PFSK-1 (cell line): ENCODE measurements at regions not wholly inside any gene's neighbourhood (a gene's known extent, or its start where the extent isn't known, plus 50 kb on each side); places are given as distances from the start of the nearest gene placed in this dataset.

ENCODE experiments used
- FOXP2 ChIP-seq: optimal IDR thresholded peaks from 2 replicates; pipeline ENCODE3; 2011; ENCODE audit warnings: borderline replicate concordance, control low read depth, inconsistent platforms; ENCODE audit not compliant: insufficient read depth; ENCODE audit errors: extremely low read length, extremely low read depth
- POLR2AphosphoS5 ChIP-seq: IDR thresholded peaks from 2 replicates; pipeline ENCODE4 v1.6.1; 2012; ENCODE audit warnings: low read depth, mild to moderate bottlenecking, control low read depth, low read length, moderate library complexity
- SIN3A ChIP-seq: IDR thresholded peaks from 2 replicates; pipeline ENCODE4 v1.6.1; 2012; ENCODE audit warnings: mild to moderate bottlenecking, low read length, moderate library complexity, borderline replicate concordance; ENCODE audit not compliant: insufficient read depth
- TAF1 ChIP-seq: IDR thresholded peaks from 2 replicates; pipeline ENCODE4 v1.6.1; 2012; ENCODE audit warnings: low read length, control low read depth, borderline replicate concordance; ENCODE audit not compliant: insufficient read depth
- TF ChIP-seq, protein P1 (sequence below), 2 experiments: IDR thresholded peaks; 2 replicates each; pipeline versions ENCODE4 v1.6.1 to v1.8.0; 2011 to 2012; ENCODE audit warnings: low read depth in 2 of 2, low read length in 2 of 2, control low read depth in 1 of 2, inconsistent platforms in 1 of 2, mild to moderate bottlenecking in 1 of 2, moderate library complexity in 1 of 2; ENCODE audit not compliant: insufficient read depth in 1 of 2

DNA sequence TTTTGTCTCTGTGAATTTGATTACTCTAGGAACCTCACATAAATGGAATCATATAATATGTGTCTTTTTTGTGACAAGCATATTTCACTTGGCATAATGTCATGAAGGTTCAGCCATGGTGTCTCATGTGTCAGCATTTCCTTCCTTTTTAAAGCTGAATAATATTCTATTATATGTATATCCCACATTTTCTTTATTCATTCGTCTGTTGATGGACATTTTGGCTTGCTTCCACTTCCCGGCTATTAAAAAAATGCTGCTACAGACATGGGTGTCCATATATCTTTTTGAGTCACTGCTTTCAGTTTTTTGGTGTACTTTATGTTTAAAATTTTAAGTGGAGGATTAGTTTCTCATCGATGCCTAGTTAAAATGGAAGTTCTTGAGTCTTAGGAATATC lies 59.8 kb upstream of the C5orf63 start:
- TF ChIP-seq SIN3A (no peak), FOXP2 (no peak), POLR2AphosphoS5 (no peak), TAF1 (no peak)
- TF ChIP-seq, protein P1, sequence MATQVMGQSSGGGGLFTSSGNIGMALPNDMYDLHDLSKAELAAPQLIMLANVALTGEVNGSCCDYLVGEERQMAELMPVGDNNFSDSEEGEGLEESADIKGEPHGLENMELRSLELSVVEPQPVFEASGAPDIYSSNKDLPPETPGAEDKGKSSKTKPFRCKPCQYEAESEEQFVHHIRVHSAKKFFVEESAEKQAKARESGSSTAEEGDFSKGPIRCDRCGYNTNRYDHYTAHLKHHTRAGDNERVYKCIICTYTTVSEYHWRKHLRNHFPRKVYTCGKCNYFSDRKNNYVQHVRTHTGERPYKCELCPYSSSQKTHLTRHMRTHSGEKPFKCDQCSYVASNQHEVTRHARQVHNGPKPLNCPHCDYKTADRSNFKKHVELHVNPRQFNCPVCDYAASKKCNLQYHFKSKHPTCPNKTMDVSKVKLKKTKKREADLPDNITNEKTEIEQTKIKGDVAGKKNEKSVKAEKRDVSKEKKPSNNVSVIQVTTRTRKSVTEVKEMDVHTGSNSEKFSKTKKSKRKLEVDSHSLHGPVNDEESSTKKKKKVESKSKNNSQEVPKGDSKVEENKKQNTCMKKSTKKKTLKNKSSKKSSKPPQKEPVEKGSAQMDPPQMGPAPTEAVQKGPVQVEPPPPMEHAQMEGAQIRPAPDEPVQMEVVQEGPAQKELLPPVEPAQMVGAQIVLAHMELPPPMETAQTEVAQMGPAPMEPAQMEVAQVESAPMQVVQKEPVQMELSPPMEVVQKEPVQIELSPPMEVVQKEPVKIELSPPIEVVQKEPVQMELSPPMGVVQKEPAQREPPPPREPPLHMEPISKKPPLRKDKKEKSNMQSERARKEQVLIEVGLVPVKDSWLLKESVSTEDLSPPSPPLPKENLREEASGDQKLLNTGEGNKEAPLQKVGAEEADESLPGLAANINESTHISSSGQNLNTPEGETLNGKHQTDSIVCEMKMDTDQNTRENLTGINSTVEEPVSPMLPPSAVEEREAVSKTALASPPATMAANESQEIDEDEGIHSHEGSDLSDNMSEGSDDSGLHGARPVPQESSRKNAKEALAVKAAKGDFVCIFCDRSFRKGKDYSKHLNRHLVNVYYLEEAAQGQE (IDR thresholded peaks at IDR 0.05; ENCODE audit: insufficient read depth in 1 of 2, low read depth in 2 of 2, low read length in 2 of 2) = no peak

DNA sequence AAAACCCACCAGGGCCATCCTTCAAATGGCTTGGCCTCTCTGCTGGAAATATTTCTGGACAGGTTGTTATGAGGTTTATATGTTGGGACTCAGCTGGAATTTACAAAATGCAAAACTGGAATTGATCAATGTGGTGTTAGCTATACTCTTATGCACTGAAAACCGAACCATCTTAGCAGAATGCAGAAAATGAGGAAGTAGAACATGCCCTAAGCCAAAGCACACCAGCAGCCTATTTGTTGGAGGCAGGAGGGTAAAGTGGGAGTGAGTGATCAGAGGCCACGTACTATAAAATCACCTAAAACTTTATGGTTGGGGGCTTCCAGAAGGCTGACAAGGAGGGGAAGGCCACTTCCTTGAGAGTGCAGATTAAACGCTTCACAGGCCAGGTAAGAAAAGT lies 63.6 kb upstream of the C5orf63 start:
- TF ChIP-seq, protein P1 (IDR thresholded peaks at IDR 0.05; ENCODE audit: insufficient read depth in 1 of 2, low read depth in 2 of 2, low read length in 2 of 2) = no peak
- TF ChIP-seq POLR2AphosphoS5 = no peak
- TF ChIP-seq FOXP2 = no peak
- no peak for TF ChIP-seq TAF1
- TF ChIP-seq SIN3A = no peak

DNA sequence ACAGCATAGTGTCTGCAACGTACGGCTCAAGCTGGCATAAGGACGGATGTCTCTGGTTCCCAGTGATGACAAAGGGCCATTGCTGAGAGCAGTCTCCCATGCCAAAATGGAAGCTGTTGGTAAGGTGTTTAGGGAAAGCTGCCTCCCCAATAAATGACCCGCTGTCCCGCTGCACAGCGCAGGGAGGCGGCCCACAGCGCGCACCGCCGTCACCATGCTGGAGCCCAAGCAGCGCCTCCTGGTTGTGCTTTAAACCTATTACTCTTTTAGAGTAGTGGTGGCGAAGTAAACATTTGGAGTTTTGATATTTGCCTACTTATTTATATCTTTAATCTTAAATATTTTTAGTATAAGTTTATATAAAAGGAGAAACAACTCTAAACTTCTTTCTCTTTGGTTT lies 70.4 kb upstream of the C5orf63 start:
- TF ChIP-seq SIN3A (no peak), FOXP2 (no peak)

DNA sequence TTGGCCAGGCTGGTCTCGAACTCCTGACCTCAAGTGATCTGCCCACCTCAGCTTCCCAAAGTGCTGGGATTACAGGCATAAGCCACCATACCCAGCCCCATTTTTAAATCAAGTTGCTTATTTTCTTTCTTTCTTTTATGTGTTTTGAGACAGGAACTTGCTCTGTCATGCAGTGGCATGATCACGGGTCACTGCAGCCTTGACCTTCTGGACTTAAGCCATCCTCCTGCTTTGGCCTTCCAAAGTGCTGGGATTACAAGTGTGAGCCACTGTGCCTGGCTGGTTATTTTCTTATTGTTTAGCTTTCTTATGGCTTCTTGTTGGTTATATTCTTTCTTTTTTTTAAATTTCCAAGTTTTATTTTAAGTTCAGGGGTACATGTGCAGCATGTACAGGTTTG lies 79.7 kb upstream of the C5orf63 start:
- no peak for TF ChIP-seq SIN3A
- TF ChIP-seq POLR2AphosphoS5 = no peak

DNA sequence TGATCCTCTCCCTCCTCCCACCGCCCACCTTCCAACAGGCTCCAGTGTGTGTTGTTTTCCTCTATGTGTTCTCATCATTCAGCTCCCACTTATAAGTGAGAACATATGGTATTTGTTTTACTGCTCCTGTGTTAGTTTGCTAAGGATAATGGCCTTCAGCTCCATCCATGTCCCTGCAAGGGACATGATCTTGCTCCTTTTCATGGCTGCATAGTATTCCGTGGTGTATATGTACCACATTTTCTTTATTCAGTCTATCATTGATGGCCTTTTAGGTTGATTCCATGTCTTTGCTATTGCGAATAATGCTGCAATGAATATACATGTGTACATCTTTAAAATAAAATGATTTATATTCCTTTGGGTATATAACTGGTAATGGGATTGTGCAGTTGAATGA lies 80.2 kb upstream of the C5orf63 start:
- TF ChIP-seq, protein P1 (IDR thresholded peaks at IDR 0.05; ENCODE audit: insufficient read depth in 1 of 2, low read depth in 2 of 2, low read length in 2 of 2) = no peak
- TF ChIP-seq TAF1 (no peak), POLR2AphosphoS5 (no peak), FOXP2 (no peak), SIN3A (no peak)

DNA sequence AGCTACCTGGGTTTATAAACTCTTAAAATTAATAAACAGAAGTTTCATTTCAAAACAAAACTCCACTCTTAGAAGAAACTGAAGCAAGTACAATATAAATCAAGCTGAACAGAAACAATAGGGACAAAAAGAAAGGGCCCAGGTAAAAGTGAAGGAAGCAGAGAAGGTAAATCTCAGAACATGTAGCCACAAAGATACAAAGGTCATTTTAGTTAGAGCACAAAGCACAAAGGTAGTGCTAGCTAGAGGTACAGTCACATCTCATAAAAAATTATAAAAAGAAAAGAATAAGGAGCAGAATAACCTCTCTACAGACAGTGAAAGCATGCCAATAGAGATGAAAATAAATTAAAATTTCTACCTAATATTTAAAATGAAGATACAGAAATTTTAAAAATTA lies 90.4 kb upstream of the C5orf63 start:
- TF ChIP-seq POLR2AphosphoS5 (no peak), TAF1 (no peak), FOXP2 (no peak), SIN3A (no peak)
- TF ChIP-seq, protein P1 (IDR thresholded peaks at IDR 0.05; ENCODE audit: insufficient read depth in 1 of 2, low read depth in 2 of 2, low read length in 2 of 2) = no peak
